ENCODE measurements at regions not wholly inside any gene's neighbourhood (a gene's known extent, or its start where the extent isn't known, plus 50 kb on each side); places are given as distances from the start of the nearest gene placed in this dataset.

DNA sequence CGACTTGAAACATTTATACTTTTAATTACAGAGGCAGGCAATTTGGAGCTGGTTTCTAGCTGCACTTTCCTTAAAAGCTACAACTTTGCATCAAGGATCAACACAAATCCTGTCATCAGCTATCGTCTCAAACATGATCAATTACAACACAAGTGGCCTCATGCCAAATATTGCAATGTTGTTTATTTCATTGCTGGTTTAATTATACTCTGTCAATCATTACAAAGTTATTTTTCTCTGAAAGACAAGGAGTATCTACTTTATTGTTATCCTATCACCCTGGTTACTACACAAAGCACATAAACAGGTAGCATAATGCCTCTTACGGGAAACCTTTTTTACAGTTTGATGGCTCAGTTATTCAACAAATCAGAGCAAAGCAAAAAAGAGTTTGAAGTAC, 58.0 kb upstream of the FOXB1 start:
- ATAC-seq (no peak), DNase-seq (no peak)
- H3K4me3 ChIP-seq, result no peak overlapping the region
- 68 to 79% methylated on average over 3 of the region's 3 CpGs for WGBS, 2 donors
- no peak overlapping the region for H3K27ac ChIP-seq
- intact Hi-C loops (cut with DNase I), result no loop called here
- H3K27me3 ChIP-seq, result peaks cover 0 to 21% (median 4%) of the 10 kb centered on the region in 7 donors
- no peaks in the 10 kb centered on the region for H3K9me3 ChIP-seq
- no peaks in the 10 kb centered on the region for H3K36me3 ChIP-seq
- TF ChIP-seq, protein P1, sequence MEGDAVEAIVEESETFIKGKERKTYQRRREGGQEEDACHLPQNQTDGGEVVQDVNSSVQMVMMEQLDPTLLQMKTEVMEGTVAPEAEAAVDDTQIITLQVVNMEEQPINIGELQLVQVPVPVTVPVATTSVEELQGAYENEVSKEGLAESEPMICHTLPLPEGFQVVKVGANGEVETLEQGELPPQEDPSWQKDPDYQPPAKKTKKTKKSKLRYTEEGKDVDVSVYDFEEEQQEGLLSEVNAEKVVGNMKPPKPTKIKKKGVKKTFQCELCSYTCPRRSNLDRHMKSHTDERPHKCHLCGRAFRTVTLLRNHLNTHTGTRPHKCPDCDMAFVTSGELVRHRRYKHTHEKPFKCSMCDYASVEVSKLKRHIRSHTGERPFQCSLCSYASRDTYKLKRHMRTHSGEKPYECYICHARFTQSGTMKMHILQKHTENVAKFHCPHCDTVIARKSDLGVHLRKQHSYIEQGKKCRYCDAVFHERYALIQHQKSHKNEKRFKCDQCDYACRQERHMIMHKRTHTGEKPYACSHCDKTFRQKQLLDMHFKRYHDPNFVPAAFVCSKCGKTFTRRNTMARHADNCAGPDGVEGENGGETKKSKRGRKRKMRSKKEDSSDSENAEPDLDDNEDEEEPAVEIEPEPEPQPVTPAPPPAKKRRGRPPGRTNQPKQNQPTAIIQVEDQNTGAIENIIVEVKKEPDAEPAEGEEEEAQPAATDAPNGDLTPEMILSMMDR (IDR thresholded peaks at IDR 0.05), result no peak
- H3K4me1 ChIP-seq, result no peaks in the 10 kb centered on the region

DNA sequence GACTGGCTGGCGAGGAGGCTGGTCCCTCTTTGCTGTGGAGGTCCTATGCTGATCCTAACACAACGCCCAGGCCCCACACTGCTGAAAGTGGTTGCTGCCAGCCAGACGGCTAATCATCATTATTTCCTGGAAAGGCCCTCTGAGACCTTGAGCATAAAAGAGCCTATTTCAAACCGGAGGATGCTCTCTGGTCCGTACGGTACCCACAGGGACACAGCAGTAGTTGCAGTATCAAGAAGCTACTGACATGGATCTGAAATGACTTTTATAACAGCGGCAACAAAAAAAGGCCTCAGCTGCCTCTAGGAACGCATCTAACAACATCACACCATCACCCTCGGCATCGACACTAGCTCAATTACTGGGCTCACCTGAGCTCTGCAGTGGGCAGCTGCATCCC, 59.1 kb upstream of the FOXB1 start:
- Histone ChIP-seq H3K27ac (no peak overlapping the region), H3K36me3 (no peaks in the 10 kb centered on the region), H3K4me3 (no peak overlapping the region), H3K9me3 (no peaks in the 10 kb centered on the region), H3K4me1 (no peaks in the 10 kb centered on the region), H3K27me3 (peaks cover 0 to 25% (median 7%) of the 10 kb centered on the region in 7 donors)
- intact Hi-C loops (cut with DNase I), result no loop called here
- TF ChIP-seq, protein P1 (IDR thresholded peaks at IDR 0.05), result no peak
- no peak for DNase-seq
- ATAC-seq, result no peak
- WGBS, 2 donors, result 68 to 70% methylated on average over 10 of the region's 10 CpGs

DNA sequence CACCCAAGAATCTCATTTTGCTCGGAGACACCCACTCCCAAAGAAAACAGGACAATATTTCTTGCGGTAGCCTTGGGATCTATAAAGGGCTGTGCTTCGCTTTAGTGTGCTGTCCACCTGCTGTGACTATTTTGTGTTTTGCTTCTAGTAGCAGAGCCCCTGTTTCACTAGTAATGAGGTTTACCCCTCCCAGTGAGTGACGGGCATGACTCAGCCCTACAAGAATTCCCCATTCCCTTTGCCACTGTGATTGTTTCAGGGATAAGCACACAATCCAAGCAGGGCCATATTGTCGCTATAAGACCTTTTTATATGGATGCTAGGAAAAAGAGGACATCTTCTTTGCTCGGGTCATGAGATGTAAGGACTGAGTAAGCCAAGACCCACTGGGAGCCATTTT, 62.5 kb upstream of the FOXB1 start:
- ATAC-seq, result no peak
- no peak overlapping the region for H3K27ac ChIP-seq
- TF ChIP-seq, protein P1 (IDR thresholded peaks at IDR 0.05), result no peak
- no peaks in the 10 kb centered on the region for H3K9me3 ChIP-seq
- H3K4me1 ChIP-seq, result no peaks in the 10 kb centered on the region
- no peaks in the 10 kb centered on the region for H3K36me3 ChIP-seq
- peaks cover 0 to 57% (median 28%) of the 10 kb centered on the region in 7 donors for H3K27me3 ChIP-seq
- no peak for DNase-seq
- H3K4me3 ChIP-seq, result no peak overlapping the region
- WGBS, 2 donors, result 79 to 80% methylated on average over 6 of the region's 6 CpGs
- intact Hi-C loops (cut with DNase I), result no loop called here

- no peak for ATAC-seq
- TF ChIP-seq, protein P1 (IDR thresholded peaks at IDR 0.05), result no peak
- intact Hi-C loops (cut with DNase I), result no loop called here
- no peaks in the 10 kb centered on the region for H3K9me3 ChIP-seq
- DNase-seq, result no peak
- no peaks in the 10 kb centered on the region for H3K4me1 ChIP-seq
- H3K36me3 ChIP-seq, result no peaks in the 10 kb centered on the region
- WGBS, 2 donors, result 73 to 85% methylated on average over 1 of the region's 1 CpG
- no peak overlapping the region for H3K27ac ChIP-seq
- peaks cover 0 to 63% (median 35%) of the 10 kb centered on the region in 7 donors for H3K27me3 ChIP-seq
- H3K4me3 ChIP-seq, result no peak overlapping the region
Measured at GRCh38 chr15:59940928-59941327, 63.2 kb upstream of the FOXB1 start.

Data from heart right ventricle (tissue), 16 donors.